ENCODE measurements at regions not wholly inside any gene's neighbourhood (a gene's known extent, or its start where the extent isn't known, plus 50 kb on each side); places are given as distances from the start of the nearest gene placed in this dataset.

DNA sequence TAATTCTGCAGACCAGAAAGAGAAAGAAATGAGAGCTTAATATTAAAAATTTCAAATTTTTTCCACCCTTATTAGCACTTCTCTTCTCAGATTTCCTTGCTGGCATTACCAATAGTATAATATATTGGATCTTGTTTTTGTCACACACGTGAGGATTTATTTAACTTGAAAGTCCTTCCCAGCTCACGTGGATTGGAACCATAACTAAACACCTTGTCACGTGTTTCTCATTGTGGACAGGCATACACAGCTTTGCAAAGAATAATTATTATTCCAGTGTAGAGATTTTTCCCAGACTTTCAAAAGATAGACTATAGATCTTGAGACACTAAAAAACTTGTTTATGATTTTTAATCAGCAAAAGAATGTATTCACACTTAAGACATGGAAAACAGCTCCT, 123.8 kb upstream of the LPAR1 start:
- no peak for TF ChIP-seq POLR2A (IDR thresholded peaks at IDR 0.05; ENCODE audit: low read depth, low read length)
- TF ChIP-seq POLR2AphosphoS5 (IDR thresholded peaks at IDR 0.05; ENCODE audit: low read depth, low read length): no peak

All from GM12891 (cell line).